Vagina (tissue), 2 donors: ENCODE measurements at regions not wholly inside any gene's neighbourhood (a gene's known extent, or its start where the extent isn't known, plus 50 kb on each side); places are given as distances from the start of the nearest gene placed in this dataset.
"Not testable (repeated sequence)": the region's sequence is repeated elsewhere in the genome, so short reads cannot be mapped to it uniquely, and the experiment has no call there.

ENCODE experiments used
- CTCF ChIP-seq, 3 experiments: fragments of 450-650 bp in 2 of 3; fragments of 200-600 bp in 1 of 3; sonication (generic) in 1 of 3; IDR thresholded peaks; one replicate each; pipeline ENCODE4 v1.5.1; 2017 to 2019; ENCODE audit warnings: antibody characterized with exemption in 3 of 3, mild to moderate bottlenecking in 2 of 3, moderate library complexity in 2 of 3
- POLR2A ChIP-seq, 2 donors: fragments of 450-650 bp; IDR thresholded peaks; one replicate each; pipeline ENCODE4 v1.6.1; 2017; ENCODE audit warnings: antibody characterized with exemption in 2 of 2, mild to moderate bottlenecking in 2 of 2, moderate library complexity in 2 of 2
- POLR2AphosphoS5 ChIP-seq, 2 donors: sonication (generic); formaldehyde crosslinking; IDR thresholded peaks; one replicate each; pipeline ENCODE4 v1.9.0; 2017; ENCODE audit warnings: antibody characterized with exemption in 2 of 2, mild to moderate bottlenecking in 2 of 2, low read depth in 1 of 2; ENCODE audit not compliant: insufficient read depth in 1 of 2

DNA sequence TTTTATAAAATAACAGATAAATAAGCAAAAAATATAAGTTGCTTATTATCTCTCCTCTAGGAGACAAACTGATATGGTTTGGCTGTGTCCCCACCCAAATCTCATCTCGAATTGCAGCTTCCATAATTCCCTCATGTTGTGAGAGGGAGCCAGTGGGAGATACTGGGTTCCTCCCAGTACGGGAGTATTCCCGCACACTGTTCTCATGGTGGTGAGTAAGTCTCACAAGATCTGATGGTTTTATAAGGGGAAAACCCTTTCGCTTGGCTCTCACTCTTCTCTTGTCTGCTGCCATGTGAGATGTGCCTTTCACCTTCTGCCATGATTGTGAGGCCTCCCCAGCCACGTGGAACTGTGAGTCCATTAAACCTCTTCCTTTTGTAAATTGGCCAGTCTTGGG, 204.3 kb downstream of the RPS24 start:
- TF ChIP-seq CTCF (IDR thresholded peaks at IDR 0.05); POLR2A (IDR thresholded peaks at IDR 0.05); POLR2AphosphoS5 (IDR thresholded peaks at IDR 0.05; ENCODE audit: insufficient read depth in 1 of 2, low read depth in 1 of 2): not testable (repeated sequence)
